ENCODE measurements at regions not wholly inside any gene's neighbourhood (a gene's known extent, or its start where the extent isn't known, plus 50 kb on each side); places are given as distances from the start of the nearest gene placed in this dataset.
"Not testable (repeated sequence)": the region's sequence is repeated elsewhere in the genome, so short reads cannot be mapped to it uniquely, and the experiment has no call there.

DNA sequence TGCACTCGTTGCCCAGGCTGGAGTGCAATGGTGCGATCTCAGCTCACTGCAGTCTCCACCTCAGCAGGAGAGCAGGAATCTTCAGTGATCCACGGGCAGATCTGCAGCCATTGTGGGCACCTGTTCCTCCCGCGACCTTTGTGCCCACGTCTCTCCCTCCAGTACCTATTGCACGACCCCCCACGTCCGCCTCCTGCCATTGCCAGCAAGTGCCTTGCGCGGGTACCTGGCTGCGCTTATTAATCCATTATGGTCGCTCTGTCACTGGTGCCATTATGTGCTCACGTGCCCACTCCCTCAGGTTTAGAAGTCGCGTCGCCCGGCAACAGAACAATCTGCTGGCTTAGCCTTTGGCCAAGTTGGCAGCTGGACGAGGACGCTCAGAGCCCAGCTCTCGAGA is 146.2 kb upstream of the C1QTNF3 start:
- DNase-seq (ENCODE audit: low spot score); H3K4me3 Mint-ChIP-seq; H3K27ac Mint-ChIP-seq; H3K4me3 ChIP-seq; H3K27ac ChIP-seq (ENCODE audit: low read depth); H3K9me2 ChIP-seq (ENCODE audit: insufficient read depth); H3K4me2 ChIP-seq; H2AFZ ChIP-seq; ATAC-seq; H3K27me3 ChIP-seq (ENCODE audit: insufficient read depth): not testable (repeated sequence)
- Mint-ChIP-seq H3K27me3 (ENCODE audit: insufficient read depth, low read depth, poor library complexity) (peaks cover 29% of the 10 kb centered on the region), H3K36me3 (ENCODE audit: low read depth) (peaks cover 58% of the 10 kb centered on the region), H3K9me3 (peaks cover 30% of the 10 kb centered on the region), H3K4me1 (peaks cover 37% of the 10 kb centered on the region)
- peaks cover 17% of the 10 kb centered on the region for H3K4me1 ChIP-seq (ENCODE audit: insufficient read depth)
- peaks cover 38% of the 10 kb centered on the region for H3K79me2 ChIP-seq (replicated peaks; ENCODE audit: insufficient read depth)
- H4K20me1 ChIP-seq (replicated peaks; ENCODE audit: insufficient read depth), result peaks cover 37% of the 10 kb centered on the region
- peaks cover 24% of the 10 kb centered on the region for H3F3A ChIP-seq (replicated peaks; ENCODE audit: low read depth)
- H3K36me3 ChIP-seq (ENCODE audit: insufficient read depth), result peaks cover 14% of the 10 kb centered on the region

GRCh38 chr5:34189752-34190411 is 146.9 kb upstream of the C1QTNF3 start:
- peaks cover 37% of the 10 kb centered on the region for H3K4me1 Mint-ChIP-seq
- ATAC-seq, result not testable (repeated sequence)

DNA sequence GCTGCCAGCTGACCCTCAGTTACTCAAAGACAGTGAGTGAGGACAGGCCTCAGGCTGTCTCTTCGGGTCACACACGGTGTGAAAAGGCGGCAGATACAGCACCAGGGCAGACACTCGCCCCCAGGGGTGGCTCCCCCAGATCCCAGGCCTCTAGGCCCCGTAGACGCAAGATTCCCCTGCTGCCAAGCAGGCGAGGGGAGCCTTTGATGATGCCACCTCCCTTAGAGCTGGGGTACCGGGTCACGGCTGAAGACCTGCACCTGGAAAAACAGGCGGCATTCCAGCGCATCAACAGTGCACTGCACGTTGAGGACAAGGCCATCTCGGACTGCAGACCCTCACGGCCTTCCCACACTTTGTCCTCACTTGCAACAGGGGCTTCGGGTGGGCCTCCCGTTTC is 147.5 kb upstream of the C1QTNF3 start:
- peaks cover 14% of the 10 kb centered on the region for H3K36me3 ChIP-seq (ENCODE audit: insufficient read depth)
- H3K27ac ChIP-seq (ENCODE audit: low read depth); H3K4me2 ChIP-seq; H3K9me2 ChIP-seq (ENCODE audit: insufficient read depth); DNase-seq (ENCODE audit: low spot score); H3K4me3 ChIP-seq; H2AFZ ChIP-seq; H3K4me3 Mint-ChIP-seq; H3K27me3 ChIP-seq (ENCODE audit: insufficient read depth); H3K27ac Mint-ChIP-seq; ATAC-seq: not testable (repeated sequence)
- peaks cover 30% of the 10 kb centered on the region for H3K9me3 Mint-ChIP-seq
- H4K20me1 ChIP-seq (replicated peaks; ENCODE audit: insufficient read depth), result peaks cover 37% of the 10 kb centered on the region
- peaks cover 16% of the 10 kb centered on the region for H3K4me1 ChIP-seq (ENCODE audit: insufficient read depth)
- H3F3A ChIP-seq (replicated peaks; ENCODE audit: low read depth), result peaks cover 24% of the 10 kb centered on the region
- peaks cover 28% of the 10 kb centered on the region for H3K27me3 Mint-ChIP-seq (ENCODE audit: insufficient read depth, low read depth, poor library complexity)
- H3K79me2 ChIP-seq (replicated peaks; ENCODE audit: insufficient read depth), result peaks cover 36% of the 10 kb centered on the region
- peaks cover 37% of the 10 kb centered on the region for H3K4me1 Mint-ChIP-seq
- H3K36me3 Mint-ChIP-seq (ENCODE audit: low read depth), result peaks cover 58% of the 10 kb centered on the region

More at GRCh38 chr5:34189752-34190411, 146.9 kb upstream of the C1QTNF3 start:
- Mint-ChIP-seq H3K27me3 (ENCODE audit: insufficient read depth, low read depth, poor library complexity) (peaks cover 28% of the 10 kb centered on the region), H3K9me3 (peaks cover 30% of the 10 kb centered on the region), H3K36me3 (ENCODE audit: low read depth) (peaks cover 58% of the 10 kb centered on the region)
- Histone ChIP-seq H3K79me2 (replicated peaks; ENCODE audit: insufficient read depth) (peaks cover 38% of the 10 kb centered on the region), H3F3A (replicated peaks; ENCODE audit: low read depth) (peaks cover 24% of the 10 kb centered on the region), H3K36me3 (ENCODE audit: insufficient read depth) (peaks cover 14% of the 10 kb centered on the region), H4K20me1 (replicated peaks; ENCODE audit: insufficient read depth) (peaks cover 37% of the 10 kb centered on the region), H3K27ac (ENCODE audit: low read depth) (peak overlapping the region; percentile 39; the same call in 1 of the 2 replicates), H3K4me1 (ENCODE audit: insufficient read depth) (peaks cover 17% of the 10 kb centered on the region)
- not testable (repeated sequence) for H3K9me2 ChIP-seq (ENCODE audit: insufficient read depth); H3K27ac Mint-ChIP-seq; H2AFZ ChIP-seq; H3K27me3 ChIP-seq (ENCODE audit: insufficient read depth); H3K4me3 Mint-ChIP-seq; H3K4me2 ChIP-seq; H3K4me3 ChIP-seq
- DNase-seq (ENCODE audit: low spot score), result peak; percentile 3

- H3K27ac ChIP-seq (ENCODE audit: low read depth); H3K4me3 ChIP-seq; H3K4me3 Mint-ChIP-seq; ATAC-seq; DNase-seq (ENCODE audit: low spot score); H3K9me2 ChIP-seq (ENCODE audit: insufficient read depth); H2AFZ ChIP-seq; H3K27me3 ChIP-seq (ENCODE audit: insufficient read depth): not testable (repeated sequence)
- H3F3A ChIP-seq (replicated peaks; ENCODE audit: low read depth), result peaks cover 27% of the 10 kb centered on the region
- H3K36me3 Mint-ChIP-seq (ENCODE audit: low read depth), result peaks cover 58% of the 10 kb centered on the region
- H3K4me2 ChIP-seq, result 0 out of 2 replicates have a peak overlapping the region, but pooled peaks have one; percentile 9
- H3K4me1 ChIP-seq (ENCODE audit: insufficient read depth), result peaks cover 13% of the 10 kb centered on the region
- peaks cover 34% of the 10 kb centered on the region for H3K79me2 ChIP-seq (replicated peaks; ENCODE audit: insufficient read depth)
- peaks cover 14% of the 10 kb centered on the region for H3K36me3 ChIP-seq (ENCODE audit: insufficient read depth)
- peaks cover 30% of the 10 kb centered on the region for H3K9me3 Mint-ChIP-seq
- H3K27me3 Mint-ChIP-seq (ENCODE audit: insufficient read depth, low read depth, poor library complexity), result peaks cover 28% of the 10 kb centered on the region
- peak overlapping the region; percentile 2 for H3K27ac Mint-ChIP-seq
- peaks cover 37% of the 10 kb centered on the region for H3K4me1 Mint-ChIP-seq
- H4K20me1 ChIP-seq (replicated peaks; ENCODE audit: insufficient read depth), result peaks cover 40% of the 10 kb centered on the region
Measured at GRCh38 chr5:34191279-34191744, 148.3 kb upstream of the C1QTNF3 start.

DNA sequence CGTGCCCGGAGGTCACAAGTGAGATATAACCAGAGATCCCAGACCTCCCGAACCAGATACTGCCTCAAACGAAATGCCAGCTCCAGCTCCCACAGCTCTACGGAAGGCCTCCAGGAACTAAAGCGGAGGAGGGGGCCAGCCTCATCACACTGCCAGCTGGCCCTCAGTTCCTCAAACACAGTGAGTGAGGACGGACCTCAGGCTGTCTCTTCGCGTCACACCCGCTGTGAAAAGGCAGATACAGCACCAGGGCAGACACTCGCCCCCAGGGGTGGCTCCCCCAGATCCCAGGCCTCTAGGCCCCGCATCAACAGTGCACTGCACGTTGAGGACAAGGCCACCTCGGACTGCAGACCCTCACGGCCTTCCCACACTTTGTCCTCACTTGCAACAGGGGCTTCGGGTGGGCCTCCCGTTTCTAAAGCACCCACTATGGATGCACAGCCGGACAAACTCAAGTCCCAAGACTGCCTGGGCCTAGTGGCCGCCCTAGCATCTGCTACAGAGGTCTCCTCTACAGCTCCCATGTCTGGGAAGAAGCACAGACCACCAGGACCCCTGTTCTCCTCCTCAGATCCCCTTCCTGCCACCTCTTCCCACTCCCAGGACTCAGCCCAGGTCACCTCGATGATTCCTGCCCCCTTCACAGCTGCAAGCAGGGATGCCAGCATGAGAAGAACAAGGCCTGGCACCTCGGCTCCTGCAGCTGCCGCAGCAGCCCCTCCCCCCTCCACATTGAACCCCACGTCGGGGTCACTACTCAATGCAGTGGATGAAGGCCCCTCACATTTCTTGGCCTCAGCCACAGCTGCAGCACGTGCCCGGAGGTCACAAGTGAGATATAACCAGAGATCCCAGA is 149.3 kb upstream of the C1QTNF3 start:
- Mint-ChIP-seq H3K27me3 (ENCODE audit: insufficient read depth, low read depth, poor library complexity) (peaks cover 28% of the 10 kb centered on the region), H3K36me3 (ENCODE audit: low read depth) (peaks cover 51% of the 10 kb centered on the region), H3K9me3 (peaks cover 30% of the 10 kb centered on the region), H3K4me1 (peaks cover 33% of the 10 kb centered on the region), H3K27ac (peak overlapping the region; percentile 75)
- H3K4me1 ChIP-seq (ENCODE audit: insufficient read depth), result peaks cover 13% of the 10 kb centered on the region
- H3K36me3 ChIP-seq (ENCODE audit: insufficient read depth), result peaks cover 14% of the 10 kb centered on the region
- DNase-seq (ENCODE audit: low spot score), result peak; percentile 36
- not testable (repeated sequence) for H3K27me3 ChIP-seq (ENCODE audit: insufficient read depth); ATAC-seq; H3K4me3 Mint-ChIP-seq; H2AFZ ChIP-seq; H3K9me2 ChIP-seq (ENCODE audit: insufficient read depth); H3K4me3 ChIP-seq
- peak overlapping the region; percentile 66; the same call in 1 of the 2 replicates for H3K27ac ChIP-seq (ENCODE audit: low read depth)
- H3K79me2 ChIP-seq (replicated peaks; ENCODE audit: insufficient read depth), result peaks cover 28% of the 10 kb centered on the region
- peaks cover 27% of the 10 kb centered on the region for H3F3A ChIP-seq (replicated peaks; ENCODE audit: low read depth)
- H3K4me2 ChIP-seq, result peak overlapping the region; percentile 68
- H4K20me1 ChIP-seq (replicated peaks; ENCODE audit: insufficient read depth), result peaks cover 33% of the 10 kb centered on the region

DNA sequence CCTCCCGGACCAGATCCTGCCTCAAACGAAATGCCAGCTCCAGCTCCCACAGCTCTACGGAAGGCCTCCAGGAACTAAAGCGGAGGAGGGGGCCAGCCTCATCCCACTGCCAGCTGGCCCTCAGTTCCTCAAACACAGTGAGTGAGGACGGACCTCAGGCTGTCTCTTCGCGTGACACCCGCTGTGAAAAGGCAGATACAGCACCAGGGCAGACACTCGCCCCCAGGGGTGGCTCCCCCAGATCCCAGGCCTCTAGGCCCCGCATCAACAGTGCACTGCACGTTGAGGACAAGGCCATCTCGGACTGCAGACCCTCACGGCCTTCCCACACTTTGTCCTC is 149.9 kb upstream of the C1QTNF3 start:
- Mint-ChIP-seq H3K36me3 (ENCODE audit: low read depth) (peaks cover 46% of the 10 kb centered on the region), H3K9me3 (peaks cover 28% of the 10 kb centered on the region), H3K27ac (peak overlapping the region; percentile 75), H3K4me1 (peaks cover 29% of the 10 kb centered on the region), H3K27me3 (ENCODE audit: insufficient read depth, low read depth, poor library complexity) (peaks cover 27% of the 10 kb centered on the region)
- ATAC-seq; H3K4me3 ChIP-seq; H3K4me3 Mint-ChIP-seq; H2AFZ ChIP-seq; DNase-seq (ENCODE audit: low spot score); H3K27me3 ChIP-seq (ENCODE audit: insufficient read depth); H3K9me2 ChIP-seq (ENCODE audit: insufficient read depth); H3K27ac ChIP-seq (ENCODE audit: low read depth): not testable (repeated sequence)
- Histone ChIP-seq H3K79me2 (replicated peaks; ENCODE audit: insufficient read depth) (peaks cover 30% of the 10 kb centered on the region), H3F3A (replicated peaks; ENCODE audit: low read depth) (peaks cover 26% of the 10 kb centered on the region), H3K4me2 (peak overlapping the region; percentile 68), H3K4me1 (ENCODE audit: insufficient read depth) (peaks cover 12% of the 10 kb centered on the region), H4K20me1 (replicated peaks; ENCODE audit: insufficient read depth) (peaks cover 31% of the 10 kb centered on the region), H3K36me3 (ENCODE audit: insufficient read depth) (peaks cover 14% of the 10 kb centered on the region)

Data from GM23338 (cell line).